Ectodermal cell (in vitro differentiated cells): ENCODE measurements at regions not wholly inside any gene's neighbourhood (a gene's known extent, or its start where the extent isn't known, plus 50 kb on each side); places are given as distances from the start of the nearest gene placed in this dataset.

ENCODE experiments used
- H3K27ac ChIP-seq: 2 replicates; pipeline ENCODE4 v1.7.0; 2013; ENCODE audit warnings: mild to moderate bottlenecking, low read depth, low read length; ENCODE audit not compliant: insufficient read depth, poor library complexity, severe bottlenecking
- H3K27me3 ChIP-seq: 2 replicates; pipeline ENCODE4 v1.7.0; 2013; ENCODE audit warnings: mild to moderate bottlenecking, low read length; ENCODE audit not compliant: insufficient read depth, control insufficient read depth, poor library complexity, severe bottlenecking
- H3K36me3 ChIP-seq: one replicate; pipeline ENCODE4 v1.7.0; 2013; ENCODE audit warnings: low read length; ENCODE audit not compliant: control insufficient read depth, insufficient read depth
- H3K4me1 ChIP-seq: one replicate; pipeline ENCODE4 v1.7.0; 2013; ENCODE audit warnings: low read length; ENCODE audit not compliant: control insufficient read depth, insufficient read depth
- H3K4me3 ChIP-seq: 2 replicates; pipeline ENCODE4 v1.7.0; 2013; ENCODE audit warnings: low read depth, low read length, control low read depth; ENCODE audit not compliant: insufficient read depth
- H3K9me3 ChIP-seq: 2 replicates; pipeline ENCODE4 v1.7.0; 2013; ENCODE audit warnings: mild to moderate bottlenecking, low read length, moderate library complexity; ENCODE audit not compliant: control insufficient read depth
- WGBS, 2 experiments: methylation state at CpG; one replicate each; pipeline ENCODE4 v1.1.7; 2013; ENCODE audit warnings: missing lambda C conversion rate in 2 of 2; 5-methylcytosine and 5-hydroxymethylcytosine counted together

DNA sequence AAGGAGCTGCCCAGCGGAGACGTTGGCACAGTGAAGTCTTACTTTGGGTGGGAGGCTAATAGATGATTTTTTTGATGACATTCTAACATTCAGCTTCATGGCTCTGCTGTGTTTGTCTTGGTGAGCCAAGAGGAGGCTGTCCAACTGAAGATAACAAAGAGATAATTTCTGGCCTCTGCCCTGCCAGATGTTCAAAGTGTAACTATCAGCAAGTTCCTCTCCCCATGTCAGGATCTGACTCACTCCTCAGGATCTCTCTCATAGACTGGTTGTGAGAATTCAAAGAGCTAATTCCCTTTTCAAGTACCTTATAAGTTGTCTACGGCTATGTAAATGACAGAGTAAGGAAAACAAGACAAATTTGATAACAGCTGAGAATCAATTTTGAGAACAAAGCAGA lies 1340.9 kb downstream of the XPNPEP1 start:
- 88 to 93% methylated on average over 3 of the region's 3 CpGs for WGBS, 2 experiments
- no peak overlapping the region for H3K4me3 ChIP-seq

GRCh38 chr10:108578258-108578657 lies 1345.1 kb downstream of the XPNPEP1 start:
- Histone ChIP-seq H3K27ac (no peak overlapping the region), H3K27me3 (no peaks in the 10 kb centered on the region), H3K4me1 (no peaks in the 10 kb centered on the region), H3K36me3 (no peaks in the 10 kb centered on the region), H3K4me3 (no peak overlapping the region), H3K9me3 (peaks cover 2% of the 10 kb centered on the region)
- WGBS, 2 experiments: 94 to 100% methylated on average over 1 of the region's 1 CpG

More for the DNA sequence above, 1340.9 kb downstream of the XPNPEP1 start:
- H3K4me1 ChIP-seq: no peaks in the 10 kb centered on the region
- H3K9me3 ChIP-seq: peaks cover 2% of the 10 kb centered on the region
- H3K27me3 ChIP-seq: no peaks in the 10 kb centered on the region
- H3K27ac ChIP-seq: no peak overlapping the region
- no peaks in the 10 kb centered on the region for H3K36me3 ChIP-seq

- no CpG with 5 or more reads among the region's 1 CpG for WGBS, 2 experiments
- Histone ChIP-seq H3K4me3 (no peak overlapping the region), H3K36me3 (no peaks in the 10 kb centered on the region), H3K9me3 (no peaks in the 10 kb centered on the region), H3K27me3 (no peaks in the 10 kb centered on the region), H3K4me1 (no peaks in the 10 kb centered on the region), H3K27ac (no peak overlapping the region)
These were observed 1349.1 kb downstream of the XPNPEP1 start for GRCh38 chr10:108574233-108574632.

DNA sequence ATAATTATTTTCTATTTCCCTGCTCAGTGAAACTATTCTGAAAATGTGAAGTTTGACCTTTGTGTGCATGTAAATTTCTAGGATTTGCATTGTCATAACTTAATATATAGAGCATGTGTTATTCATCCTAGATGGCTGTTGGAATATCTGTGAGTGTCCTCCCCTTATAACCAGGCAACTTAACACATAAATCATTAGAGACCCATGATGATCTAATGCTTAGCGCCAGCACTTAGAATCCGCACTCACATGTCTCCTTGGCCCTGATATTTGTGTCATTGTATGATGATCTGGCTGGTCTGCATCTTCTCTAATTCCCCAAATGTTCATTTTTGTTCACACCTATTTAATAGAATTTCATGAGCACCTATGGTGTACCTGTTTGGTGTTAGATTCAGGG lies 1354.5 kb downstream of the XPNPEP1 start:
- H3K9me3 ChIP-seq: no peaks in the 10 kb centered on the region
- H3K4me3 ChIP-seq: no peak overlapping the region
- WGBS, 2 experiments: 100% methylated on average over 2 of the region's 2 CpGs
- H3K27ac ChIP-seq: no peak overlapping the region
- no peaks in the 10 kb centered on the region for H3K36me3 ChIP-seq
- H3K27me3 ChIP-seq: no peaks in the 10 kb centered on the region
- H3K4me1 ChIP-seq: no peaks in the 10 kb centered on the region

GRCh38 chr10:108567899-108568752 lies 1355.2 kb downstream of the XPNPEP1 start:
- WGBS, 2 experiments: 81 to 89% methylated on average over 3 to 5 of the region's 5 CpGs
- no peaks in the 10 kb centered on the region for H3K9me3 ChIP-seq
- no peaks in the 10 kb centered on the region for H3K36me3 ChIP-seq
- no peaks in the 10 kb centered on the region for H3K4me1 ChIP-seq
- no peak overlapping the region for H3K27ac ChIP-seq
- no peaks in the 10 kb centered on the region for H3K27me3 ChIP-seq
- no peak overlapping the region for H3K4me3 ChIP-seq

DNA sequence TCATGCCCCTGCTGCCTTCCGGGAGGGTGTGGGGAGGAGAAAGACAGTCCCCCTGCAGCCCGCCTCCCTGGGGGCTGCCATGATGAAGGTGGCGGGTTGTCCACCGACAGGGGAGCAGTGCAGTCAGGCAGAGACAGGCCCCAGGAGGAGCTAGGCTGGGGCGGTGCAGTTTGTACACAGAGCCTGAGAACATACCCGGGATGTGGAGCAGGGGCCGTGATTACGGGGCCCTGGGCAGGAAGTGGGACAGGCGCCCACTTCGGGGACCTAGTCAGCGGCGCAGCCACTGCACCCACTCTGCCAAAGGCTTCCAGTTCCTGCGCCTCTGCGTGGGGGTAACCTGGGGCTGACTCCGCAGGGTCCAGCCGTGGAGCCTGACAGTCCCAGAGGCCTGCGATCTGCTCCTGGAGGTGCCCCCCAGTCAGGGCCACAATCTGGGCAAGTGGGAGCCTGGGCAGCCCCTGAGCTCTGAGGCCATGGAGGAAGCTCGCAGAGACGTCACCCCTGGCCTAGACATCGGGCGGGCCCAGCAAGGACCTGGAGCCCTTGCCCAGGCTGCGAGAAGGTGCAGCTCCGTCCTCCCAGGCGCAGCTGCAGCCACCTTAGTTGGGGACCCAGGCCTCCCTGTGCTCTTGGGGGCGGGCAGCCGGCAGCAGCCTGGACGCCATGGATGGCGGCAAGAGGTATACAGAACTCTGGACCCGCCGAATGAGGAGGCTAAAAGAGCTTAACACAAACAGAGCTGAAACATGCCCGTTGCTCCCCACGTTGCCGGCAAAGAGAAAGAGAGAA lies 1356.8 kb downstream of the XPNPEP1 start:
- WGBS, 2 experiments: 93 to 94% methylated on average over 33 of the region's 33 CpGs
- Histone ChIP-seq H3K36me3 (no peaks in the 10 kb centered on the region), H3K4me3 (no peak overlapping the region), H3K9me3 (no peaks in the 10 kb centered on the region), H3K27ac (no peak overlapping the region), H3K4me1 (no peaks in the 10 kb centered on the region), H3K27me3 (no peaks in the 10 kb centered on the region)

GRCh38 chr10:108562105-108562504 lies 1361.2 kb downstream of the XPNPEP1 start:
- Histone ChIP-seq H3K9me3 (no peaks in the 10 kb centered on the region), H3K36me3 (no peaks in the 10 kb centered on the region), H3K4me3 (no peak overlapping the region), H3K4me1 (no peaks in the 10 kb centered on the region), H3K27ac (no peak overlapping the region), H3K27me3 (no peaks in the 10 kb centered on the region)

GRCh38 chr10:108561649-108562048 lies 1361.7 kb downstream of the XPNPEP1 start:
- H3K27ac ChIP-seq: no peak overlapping the region
- no peaks in the 10 kb centered on the region for H3K4me1 ChIP-seq
- WGBS, 2 experiments: 69 to 86% methylated on average over 1 of the region's 1 CpG
- H3K27me3 ChIP-seq: no peaks in the 10 kb centered on the region
- no peaks in the 10 kb centered on the region for H3K9me3 ChIP-seq
- H3K4me3 ChIP-seq: no peak overlapping the region
- no peaks in the 10 kb centered on the region for H3K36me3 ChIP-seq

GRCh38 chr10:108560488-108560887 lies 1362.8 kb downstream of the XPNPEP1 start:
- Histone ChIP-seq H3K4me1 (no peaks in the 10 kb centered on the region), H3K4me3 (no peak overlapping the region), H3K9me3 (no peaks in the 10 kb centered on the region), H3K27me3 (no peaks in the 10 kb centered on the region), H3K27ac (no peak overlapping the region), H3K36me3 (no peaks in the 10 kb centered on the region)

DNA sequence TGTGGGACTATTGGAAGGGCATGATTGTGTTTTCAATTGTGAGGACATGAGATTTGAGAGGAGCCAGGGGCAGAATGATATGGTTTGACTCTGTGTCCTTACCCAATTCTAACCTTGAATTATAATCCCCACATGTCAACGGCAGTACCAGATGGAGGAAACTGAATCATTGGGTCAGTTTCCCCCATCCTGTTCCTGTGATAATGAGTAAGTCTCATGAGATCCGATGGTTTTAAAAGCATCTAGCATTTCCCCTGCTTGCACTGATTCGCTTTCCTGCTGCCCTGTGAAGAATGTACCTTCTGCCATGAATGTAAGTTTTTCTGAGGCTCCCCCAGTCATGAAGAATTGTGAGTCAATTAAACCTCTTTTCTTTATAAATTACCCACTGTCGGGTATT lies 1367.1 kb downstream of the XPNPEP1 start:
- no peaks in the 10 kb centered on the region for H3K36me3 ChIP-seq
- 83 to 87% methylated on average over 4 of the region's 4 CpGs for WGBS, 2 experiments
- no peak overlapping the region for H3K4me3 ChIP-seq
- no peaks in the 10 kb centered on the region for H3K27me3 ChIP-seq
- H3K27ac ChIP-seq: no peak overlapping the region
- no peaks in the 10 kb centered on the region for H3K4me1 ChIP-seq
- no peaks in the 10 kb centered on the region for H3K9me3 ChIP-seq
